Liver (tissue), 3 donors: ENCODE measurements at regions not wholly inside any gene's neighbourhood (a gene's known extent, or its start where the extent isn't known, plus 50 kb on each side); places are given as distances from the start of the nearest gene placed in this dataset.

ENCODE experiments used
- RAD21 ChIP-seq, 2 donors: IDR thresholded peaks; 2 replicates each; pipeline ENCODE4 v1.6.1; 2016; ENCODE audit warnings: antibody characterized with exemption in 2 of 2, mild to moderate bottlenecking in 2 of 2
- SP1 ChIP-seq: IDR thresholded peaks from 2 replicates; pipeline ENCODE4 v1.6.1; 2018; ENCODE audit warnings: antibody characterized with exemption, mild to moderate bottlenecking
- TAF1 ChIP-seq: conservative IDR thresholded peaks from 2 replicates; pipeline ENCODE4 v1.6.1; 2016; ENCODE audit warnings: antibody characterized with exemption, mild to moderate bottlenecking
- TF ChIP-seq, protein P1 (sequence below): fragments of 150-350 bp; IDR thresholded peaks from 2 replicates; pipeline ENCODE4 v1.5.1; 2017; ENCODE audit warnings: improper control_type of control experiment, low read depth, low read length; ENCODE audit not compliant: missing input control
- donor health status: healthy.
- donor health status: healthy.

- TF ChIP-seq, protein P1, sequence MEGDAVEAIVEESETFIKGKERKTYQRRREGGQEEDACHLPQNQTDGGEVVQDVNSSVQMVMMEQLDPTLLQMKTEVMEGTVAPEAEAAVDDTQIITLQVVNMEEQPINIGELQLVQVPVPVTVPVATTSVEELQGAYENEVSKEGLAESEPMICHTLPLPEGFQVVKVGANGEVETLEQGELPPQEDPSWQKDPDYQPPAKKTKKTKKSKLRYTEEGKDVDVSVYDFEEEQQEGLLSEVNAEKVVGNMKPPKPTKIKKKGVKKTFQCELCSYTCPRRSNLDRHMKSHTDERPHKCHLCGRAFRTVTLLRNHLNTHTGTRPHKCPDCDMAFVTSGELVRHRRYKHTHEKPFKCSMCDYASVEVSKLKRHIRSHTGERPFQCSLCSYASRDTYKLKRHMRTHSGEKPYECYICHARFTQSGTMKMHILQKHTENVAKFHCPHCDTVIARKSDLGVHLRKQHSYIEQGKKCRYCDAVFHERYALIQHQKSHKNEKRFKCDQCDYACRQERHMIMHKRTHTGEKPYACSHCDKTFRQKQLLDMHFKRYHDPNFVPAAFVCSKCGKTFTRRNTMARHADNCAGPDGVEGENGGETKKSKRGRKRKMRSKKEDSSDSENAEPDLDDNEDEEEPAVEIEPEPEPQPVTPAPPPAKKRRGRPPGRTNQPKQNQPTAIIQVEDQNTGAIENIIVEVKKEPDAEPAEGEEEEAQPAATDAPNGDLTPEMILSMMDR: no peak
- no peak for TF ChIP-seq SP1
- TF ChIP-seq TAF1: no peak
- TF ChIP-seq RAD21 (IDR thresholded peaks at IDR 0.05): no peak
Observed at GRCh38 chr12:46572644-46573346, 200.2 kb upstream of the SLC38A2 start.
